NCI-H748 (cell line): ENCODE measurements at regions not wholly inside any gene's neighbourhood (a gene's known extent, or its start where the extent isn't known, plus 50 kb on each side); places are given as distances from the start of the nearest gene placed in this dataset.

ENCODE experiments used
- DNase-seq: peaks from one replicate; lab custom pipeline; 2025; ENCODE audit not compliant: unreplicated experiment; lab: John Stamatoyannopoulos, UW

DNA sequence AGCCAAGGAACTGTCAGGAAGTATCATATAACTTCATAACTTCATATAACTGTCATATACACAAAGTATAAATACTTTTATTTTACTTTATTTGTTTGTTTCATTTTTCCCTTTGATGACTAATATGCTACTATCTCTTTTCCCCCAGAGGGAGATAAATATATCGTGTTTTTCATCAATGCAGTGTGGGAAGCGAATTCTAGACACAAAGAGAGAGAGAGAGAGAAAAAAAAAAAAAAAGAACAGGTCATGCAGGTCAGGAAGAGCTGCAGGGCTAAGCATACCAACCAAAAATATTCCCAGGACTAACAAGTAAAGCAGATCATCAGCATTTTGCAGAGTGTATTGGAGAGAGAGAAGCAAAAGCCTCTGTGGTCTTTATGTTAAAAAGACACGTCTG, 1849.2 kb downstream of the STIM2 start:
- no peak for DNase-seq

DNA sequence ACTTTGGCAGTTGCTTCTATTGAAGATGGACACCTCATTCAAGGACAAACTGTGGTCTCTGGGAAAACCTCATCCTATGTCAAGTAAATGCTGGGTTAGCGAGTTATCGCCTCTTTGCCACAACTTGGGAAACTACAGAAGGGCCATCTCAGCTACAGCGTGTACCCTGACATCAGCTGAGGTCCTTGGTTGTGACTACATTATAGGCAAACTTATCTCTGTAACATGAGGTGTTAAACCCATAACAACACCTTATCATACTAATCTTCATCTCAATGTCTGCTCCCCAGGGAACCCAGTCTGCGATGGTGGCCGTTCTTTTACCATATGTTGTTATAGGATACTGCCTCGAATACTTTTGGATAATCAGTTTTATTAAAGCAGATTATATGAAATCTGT, 1862.7 kb downstream of the STIM2 start:
- DNase-seq: no peak

DNA sequence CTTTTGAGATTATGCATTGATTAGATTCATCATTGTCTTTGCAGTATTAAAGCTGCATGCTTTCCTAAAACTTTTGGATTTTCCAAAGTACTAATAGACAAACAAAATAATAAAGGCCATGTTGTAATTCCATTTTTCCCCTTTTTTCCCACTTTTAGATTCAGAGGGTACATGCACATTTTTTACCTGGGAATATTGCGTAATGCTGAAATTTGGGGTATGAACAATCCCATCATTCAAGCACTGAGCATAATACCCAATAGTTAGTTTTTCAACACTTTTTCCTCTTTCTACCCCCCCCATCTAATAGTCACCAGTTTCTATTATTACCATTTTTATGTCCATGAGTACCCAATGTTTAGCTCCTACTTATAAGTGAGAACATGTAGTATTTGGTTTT, 1863.6 kb downstream of the STIM2 start:
- no peak for DNase-seq

DNA sequence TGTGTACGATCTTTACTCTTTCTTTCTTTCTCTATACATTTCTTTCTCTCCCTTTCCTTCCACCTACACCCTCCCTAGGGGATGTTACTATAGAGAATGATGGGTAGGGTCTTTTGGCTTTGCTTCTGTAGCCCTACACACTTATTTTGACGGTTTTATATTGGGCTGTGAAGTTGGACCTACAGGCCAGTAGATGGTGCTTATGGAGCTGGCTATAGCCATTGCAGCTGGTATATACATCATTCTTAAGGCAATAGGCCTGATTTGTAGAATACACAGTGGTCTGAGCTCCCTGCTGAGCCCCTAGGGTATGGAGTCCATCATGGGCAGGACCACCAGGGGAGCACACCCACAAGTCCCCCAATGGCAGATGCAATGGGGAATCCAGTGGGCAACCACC, 1869.7 kb downstream of the STIM2 start:
- DNase-seq: peak; percentile 24

DNA sequence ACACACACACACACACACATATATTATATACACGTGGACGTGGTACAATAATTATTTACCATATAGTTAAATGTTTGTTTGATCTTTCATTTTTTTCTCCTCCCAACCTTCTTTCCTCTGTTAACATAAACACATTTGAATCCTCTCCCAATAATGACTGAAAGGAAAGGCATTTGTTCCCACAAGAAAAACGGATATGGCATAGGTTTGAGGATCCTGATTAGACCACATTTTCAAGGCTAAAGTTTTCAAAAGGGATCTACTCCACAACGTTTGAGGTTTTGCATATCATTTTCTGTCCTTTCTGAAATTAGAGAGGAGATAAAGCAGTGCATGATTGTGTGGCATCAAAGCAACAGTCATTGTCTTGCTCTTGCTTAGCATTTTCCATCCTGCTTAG, 1883.4 kb downstream of the STIM2 start:
- DNase-seq: no peak

DNA sequence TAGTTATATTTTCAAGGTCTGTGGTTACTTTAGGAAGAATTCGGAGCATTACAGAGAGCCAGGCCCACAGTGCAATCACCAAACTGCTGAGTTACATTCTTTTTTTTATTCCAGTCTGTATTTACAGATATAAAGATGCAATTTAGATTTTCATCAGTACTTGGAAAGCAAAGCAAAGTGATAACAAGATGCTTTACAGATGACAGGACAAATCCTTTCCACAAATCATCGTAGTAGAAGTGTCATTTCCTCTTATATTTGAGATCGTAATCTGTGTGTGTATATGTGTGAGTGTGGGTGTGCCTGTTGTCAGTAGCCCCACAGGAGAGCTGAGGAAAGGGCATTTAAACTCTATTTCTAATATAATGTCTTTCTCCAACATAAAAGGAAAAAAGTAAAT, 1893.7 kb downstream of the STIM2 start:
- peak; percentile 6 for DNase-seq

DNA sequence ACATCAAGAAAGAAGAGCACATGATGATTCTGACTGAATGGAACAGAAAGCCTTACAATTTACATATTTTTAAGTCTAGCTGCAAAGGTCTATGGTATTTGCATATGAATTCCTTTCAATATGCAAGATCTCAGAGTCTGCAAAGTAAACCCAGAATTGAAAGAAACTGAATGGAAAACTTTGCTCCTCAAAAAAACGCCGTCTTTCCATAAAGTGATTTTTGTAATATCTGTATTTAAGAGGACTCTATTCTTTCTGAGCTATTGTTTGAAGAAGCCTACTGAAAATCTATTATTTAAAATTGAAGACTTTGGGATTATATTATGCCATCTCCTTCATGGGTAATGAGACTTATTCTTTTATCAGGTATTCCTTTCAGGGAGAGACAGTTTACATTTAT, 1894.4 kb downstream of the STIM2 start:
- DNase-seq: no peak

DNA sequence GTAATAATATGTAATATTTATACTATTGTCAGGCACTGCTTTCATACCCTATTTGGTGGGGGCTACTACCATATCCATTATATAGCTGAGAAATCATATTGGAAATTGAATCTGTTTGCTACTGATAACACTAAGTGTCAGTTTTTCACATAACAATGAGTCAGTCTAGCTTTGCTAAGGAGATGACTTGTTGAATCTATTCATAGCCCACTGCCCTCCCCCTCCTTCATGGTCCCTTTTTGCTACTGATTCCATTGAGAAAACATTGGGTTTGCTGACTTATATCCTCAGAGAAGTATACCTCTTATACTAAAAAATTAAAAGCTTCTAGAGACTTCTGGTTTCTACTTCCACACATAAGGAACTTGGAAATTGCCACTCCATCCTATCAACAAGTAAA, 1898.4 kb downstream of the STIM2 start:
- no peak for DNase-seq

DNA sequence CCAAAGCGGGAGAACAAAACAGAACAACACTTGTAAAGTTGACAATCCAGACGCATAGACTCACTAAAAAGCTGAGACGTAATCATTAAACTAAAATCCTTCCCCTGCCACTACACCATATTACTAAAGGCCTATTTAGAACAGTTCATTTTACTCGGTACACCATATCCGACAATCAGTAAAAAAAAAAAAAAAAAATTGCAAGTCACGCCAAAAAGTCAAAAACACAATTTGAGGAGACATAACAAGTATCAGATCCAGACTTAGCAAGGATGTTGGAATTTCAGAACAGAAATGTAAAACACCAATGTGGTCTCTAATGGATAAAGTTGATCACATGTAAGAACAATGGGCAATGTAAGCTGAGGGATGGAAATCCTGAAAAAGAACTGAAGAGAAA, 1899.4 kb downstream of the STIM2 start:
- no peak for DNase-seq

DNA sequence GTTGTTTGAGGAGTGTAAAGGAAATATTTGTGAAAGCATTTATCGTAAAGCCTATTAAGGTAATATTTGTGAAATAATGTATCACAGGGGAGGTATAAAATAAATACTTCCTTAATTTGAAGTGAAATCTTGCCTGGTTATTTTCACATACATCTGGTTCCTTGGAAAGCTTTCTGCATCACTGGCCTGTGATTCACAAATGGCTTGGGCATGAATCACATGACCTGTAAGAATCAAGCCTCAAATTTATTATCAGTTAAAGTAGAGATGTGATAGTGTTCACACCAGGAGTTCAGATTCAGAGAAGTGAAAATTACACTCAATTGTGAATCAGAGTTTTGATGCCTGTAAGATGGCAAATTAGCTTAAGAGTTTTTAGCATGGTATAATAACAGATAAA, 1911.4 kb downstream of the STIM2 start:
- no peak for DNase-seq

DNA sequence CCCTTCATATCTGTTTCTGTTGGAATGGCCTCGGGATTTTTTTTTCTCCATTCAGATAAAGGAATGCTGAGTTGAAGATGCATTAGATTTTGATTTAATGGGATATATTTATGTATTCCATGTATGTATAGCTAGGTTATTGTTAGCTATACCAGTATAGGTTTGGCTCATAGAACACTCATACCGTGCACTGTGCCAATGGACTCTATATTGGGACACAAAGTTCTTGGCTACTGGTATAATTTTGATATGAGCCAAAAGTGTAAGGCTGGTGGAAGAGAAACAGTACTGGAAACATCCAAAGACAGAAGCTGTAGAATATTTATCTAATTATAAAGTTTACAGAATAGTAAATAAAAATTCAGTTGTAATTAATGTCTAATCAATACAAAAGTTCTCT, 1912.1 kb downstream of the STIM2 start:
- no peak for DNase-seq

DNA sequence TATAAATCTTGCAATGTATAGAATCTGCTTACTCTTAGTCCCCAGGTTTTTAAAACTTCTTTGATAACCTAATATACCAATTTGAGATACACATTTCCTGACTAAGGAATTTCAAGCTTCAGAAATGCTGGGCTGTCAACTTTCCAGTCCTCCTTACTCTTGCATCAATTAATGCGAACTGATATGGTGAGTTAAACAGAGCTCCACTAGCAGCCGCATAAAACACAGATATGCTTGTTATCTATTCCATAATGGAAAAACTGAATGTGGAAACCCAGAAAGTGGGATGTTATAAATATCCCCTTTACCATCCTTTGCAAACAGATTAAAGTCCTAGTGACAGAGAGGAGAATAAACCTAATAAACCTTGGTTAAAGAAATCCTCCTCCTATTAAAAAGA, 1913.7 kb downstream of the STIM2 start:
- DNase-seq: no peak

DNA sequence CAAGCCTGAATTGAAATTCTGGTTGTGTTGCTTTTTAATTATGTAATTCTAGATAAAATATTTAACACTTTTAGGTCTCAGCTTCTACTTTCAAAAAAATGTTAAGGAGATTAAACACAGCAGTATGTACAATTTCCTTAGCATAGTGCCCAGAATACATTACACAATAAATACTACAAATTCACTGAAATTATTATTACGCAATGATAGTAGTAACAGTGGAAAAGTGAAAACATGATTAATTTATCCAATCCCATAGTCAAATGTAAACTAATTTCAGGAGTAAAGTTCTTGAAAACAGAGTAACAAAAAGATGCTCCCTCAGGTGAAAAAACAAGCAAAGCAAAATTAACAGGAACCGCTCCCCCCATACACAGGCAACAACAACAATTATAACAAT, 1915.4 kb downstream of the STIM2 start:
- DNase-seq: no peak

DNA sequence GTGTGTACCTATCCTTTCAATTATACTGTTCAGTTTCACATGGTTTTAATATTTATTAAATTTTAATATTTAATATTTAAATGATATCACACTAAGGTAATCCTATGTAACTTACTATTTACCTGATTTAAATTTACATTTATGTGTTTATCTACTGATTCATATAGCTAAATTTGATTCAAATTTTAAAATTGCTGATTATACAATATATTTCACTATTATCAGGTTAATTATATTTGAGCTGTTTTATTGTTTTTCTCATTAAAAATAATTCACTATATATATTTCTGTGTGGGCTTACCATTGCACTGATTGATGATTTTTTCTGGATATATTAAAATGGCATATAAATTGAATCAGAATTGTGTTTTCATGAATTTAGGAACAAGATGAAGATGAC, 1923.5 kb downstream of the STIM2 start:
- no peak for DNase-seq

DNA sequence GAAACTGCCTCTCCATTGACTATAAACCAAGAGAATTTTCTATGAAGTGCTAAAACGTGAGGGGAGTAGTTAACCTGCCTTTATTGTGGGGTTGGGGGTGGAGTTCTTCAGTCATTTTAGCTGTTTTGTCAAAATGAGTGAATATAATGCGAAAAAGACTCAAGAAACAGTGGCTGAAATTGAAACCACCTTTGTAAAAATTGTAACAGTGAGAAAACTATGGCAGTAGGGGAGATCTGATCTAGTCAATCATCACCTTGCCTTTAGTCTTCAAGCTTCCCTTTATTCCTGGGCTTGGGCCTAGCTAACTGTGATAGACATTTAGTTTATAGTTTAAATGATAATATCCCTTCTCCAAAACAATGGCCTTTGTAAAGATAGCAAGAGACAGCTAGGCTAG, 1927.3 kb downstream of the STIM2 start:
- no peak for DNase-seq

DNA sequence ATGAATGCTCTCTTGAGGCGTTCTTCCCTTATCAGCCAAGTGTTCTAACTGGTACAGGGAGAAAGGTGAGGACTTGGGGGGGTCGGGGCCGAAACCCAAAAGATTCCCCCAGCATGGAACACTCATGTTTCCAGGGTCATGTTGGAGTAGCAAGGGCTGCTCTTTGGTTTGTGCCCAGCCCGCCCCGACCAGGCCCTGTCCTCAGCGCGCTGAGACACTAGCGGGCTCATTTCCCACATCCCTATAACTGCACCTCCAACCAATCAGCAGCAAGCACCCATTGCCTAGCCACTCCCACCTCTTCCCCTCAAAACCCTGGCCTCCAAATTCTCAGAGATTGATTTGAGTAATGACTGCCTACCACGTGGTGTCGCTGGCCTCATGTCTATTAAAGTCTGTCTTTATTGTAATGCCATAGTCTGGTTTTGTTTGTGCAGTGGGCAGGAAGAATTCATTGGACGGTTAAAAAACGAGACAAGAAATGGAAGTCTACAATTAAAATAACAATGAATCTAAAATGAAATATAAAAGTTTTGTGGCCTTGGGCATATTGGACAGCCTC, 1928.4 kb downstream of the STIM2 start:
- peak; percentile 49 for DNase-seq

DNA sequence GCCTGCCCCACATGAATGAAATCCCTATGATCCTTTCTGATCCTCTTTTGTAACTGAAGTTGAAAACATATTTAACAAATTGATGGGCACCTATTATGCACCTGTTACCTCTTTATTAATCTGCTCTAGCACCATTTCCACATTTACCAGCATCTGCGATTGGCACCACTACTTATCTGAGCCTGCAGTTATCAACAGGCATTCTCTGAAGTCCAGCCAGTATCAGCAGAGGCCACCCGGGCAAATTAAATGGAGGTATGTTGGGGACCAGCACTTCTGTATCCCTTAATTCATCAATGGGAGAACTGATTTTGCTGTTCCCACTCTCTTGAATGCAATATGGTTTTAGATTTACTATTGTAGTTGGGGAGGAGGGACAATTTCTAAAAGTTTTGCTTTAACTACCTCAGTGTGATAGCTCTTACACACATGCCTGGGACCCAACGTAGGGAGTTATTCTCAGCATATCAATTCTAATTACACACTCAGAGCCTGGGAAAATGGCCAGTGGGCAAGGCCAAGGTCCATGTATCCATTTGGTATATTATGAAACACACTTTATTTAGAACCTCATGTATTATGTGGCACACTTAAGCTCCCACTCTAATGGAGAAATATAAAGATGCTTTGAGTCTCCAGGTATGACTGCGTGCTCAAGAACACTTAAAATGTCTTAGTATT, 1927.1 kb upstream of the PCDH7 start:
- DNase-seq: no peak

DNA sequence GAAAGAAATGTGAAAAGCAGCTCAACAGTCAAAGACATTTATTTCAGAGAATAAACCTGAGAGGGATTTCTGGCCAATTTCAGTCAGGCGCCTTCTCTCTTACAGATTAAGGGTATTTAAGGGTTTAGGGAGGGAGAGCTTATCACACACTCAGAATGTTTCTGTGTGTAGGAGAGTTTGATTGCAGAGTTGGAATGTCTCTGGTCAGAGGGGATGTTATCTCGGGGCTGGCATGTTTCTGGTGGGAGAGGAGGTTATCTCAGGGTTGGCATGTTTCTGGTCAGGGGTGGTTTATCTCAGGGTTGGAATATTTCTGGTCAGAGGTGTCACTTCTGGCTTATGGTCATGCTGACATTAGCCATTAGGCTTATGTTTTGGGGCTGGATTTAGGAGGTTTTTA, 1920.5 kb upstream of the PCDH7 start:
- DNase-seq: no peak

DNA sequence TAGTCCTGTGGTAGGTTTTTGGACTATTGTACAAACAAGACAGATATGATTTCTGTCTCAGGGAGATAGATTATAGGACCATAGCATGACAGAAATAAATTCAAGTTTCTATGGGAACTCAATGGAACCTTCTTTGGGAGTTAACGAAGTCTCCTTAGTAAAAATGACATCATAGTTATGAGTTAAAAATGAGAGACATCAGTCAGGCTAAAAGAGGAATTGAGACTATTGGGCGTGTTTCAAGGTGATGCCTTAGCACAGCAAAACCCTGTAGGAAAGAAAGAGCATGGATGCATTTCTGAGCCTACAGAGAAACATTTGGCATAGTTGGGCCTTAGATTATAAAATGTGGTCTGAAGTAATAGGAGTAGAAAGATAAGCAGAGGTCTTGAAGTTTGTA, 1909.1 kb upstream of the PCDH7 start:
- DNase-seq: no peak

DNA sequence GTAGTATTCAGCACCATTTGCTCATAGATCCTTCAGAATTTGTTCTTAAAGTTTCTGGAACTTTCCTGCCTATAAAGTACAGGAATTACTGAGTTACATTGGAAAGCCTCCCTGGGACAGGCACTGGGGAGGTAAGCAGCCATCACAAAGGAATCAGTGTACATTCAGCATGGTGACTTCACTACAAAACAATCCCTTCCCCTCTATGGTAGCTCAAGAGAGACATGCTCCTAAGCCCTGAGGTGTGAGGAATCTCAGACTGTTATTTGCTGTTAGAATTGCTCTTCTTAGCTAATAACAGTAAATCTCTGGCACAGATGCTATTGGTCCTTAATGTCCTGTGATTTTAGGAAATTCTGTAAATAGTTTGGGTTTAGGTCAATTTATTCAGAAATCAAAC, 1898.0 kb upstream of the PCDH7 start:
- no peak for DNase-seq

DNA sequence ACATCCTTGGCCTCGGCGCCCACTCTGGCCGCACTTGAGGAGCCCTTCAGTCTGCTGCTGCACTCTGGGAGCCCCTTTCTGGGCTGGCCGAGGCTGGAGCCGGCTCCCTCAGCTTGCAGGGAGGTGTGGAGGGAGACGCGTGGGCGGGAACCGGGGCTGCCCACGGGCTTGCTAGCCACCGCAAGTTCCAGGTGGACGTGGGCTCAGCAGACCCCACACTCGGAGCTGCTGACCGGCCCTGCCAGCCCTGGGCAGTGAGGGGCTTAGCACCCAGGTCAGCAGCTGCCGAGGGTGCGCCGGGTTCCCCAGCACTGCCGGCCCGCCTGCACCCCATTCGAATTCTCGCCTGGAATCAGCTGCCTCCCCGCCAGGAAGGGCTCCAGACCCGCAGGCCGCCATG, 1892.3 kb upstream of the PCDH7 start:
- no peak for DNase-seq

DNA sequence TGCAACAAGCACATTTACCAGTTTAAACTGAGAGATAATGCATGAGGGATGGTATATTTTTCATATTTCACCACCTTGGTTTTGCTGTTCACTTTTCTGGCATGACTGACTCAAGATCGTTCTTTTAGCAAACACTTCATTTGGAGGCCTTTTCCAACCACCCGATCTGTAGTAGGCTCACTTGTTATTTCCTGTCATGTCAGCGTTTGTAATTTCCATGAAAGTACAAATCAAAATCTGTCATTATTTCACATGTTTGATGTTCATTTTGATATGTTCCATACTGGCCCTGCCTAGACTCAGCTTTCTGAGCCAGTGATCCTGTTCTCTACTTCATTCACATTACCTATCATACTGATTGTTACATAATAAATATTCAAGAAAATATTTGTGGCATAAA, 1888.3 kb upstream of the PCDH7 start:
- DNase-seq: no peak

DNA sequence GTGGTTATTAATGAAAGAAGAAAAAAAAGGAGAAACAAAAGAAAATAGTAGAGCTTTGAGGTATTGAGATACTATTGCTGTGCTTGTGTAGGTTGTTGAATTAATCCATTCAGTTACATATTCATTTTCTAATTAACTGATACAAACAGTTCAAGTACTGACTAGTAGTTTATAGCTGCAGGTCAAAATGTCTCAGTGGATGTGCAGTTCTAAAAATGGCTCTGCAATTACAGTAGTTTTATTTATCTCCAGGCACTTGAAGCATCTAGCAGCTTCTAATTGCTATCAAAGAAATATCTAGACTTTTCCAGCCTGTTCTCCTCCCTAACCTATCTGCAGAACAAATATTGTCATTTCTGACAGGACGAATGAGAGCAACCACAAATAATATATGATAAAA, 1887.7 kb upstream of the PCDH7 start:
- no peak for DNase-seq
